Activated CD4-positive, alpha-beta T cell treated with anti-CD3 and anti-CD28 coated beads, Interleukin-2, amount 50 U/mL, for 16 hours (primary cell): ENCODE measurements at regions not wholly inside any gene's neighbourhood (a gene's known extent, or its start where the extent isn't known, plus 50 kb on each side); places are given as distances from the start of the nearest gene placed in this dataset.
A peak's percentile ranks its signal among the peaks of the same experiment; 100 is the strongest.
"Not testable (repeated sequence)": the region's sequence is repeated elsewhere in the genome, so short reads cannot be mapped to it uniquely, and the experiment has no call there.

Experiments
- DNase-seq: peaks from one replicate; pipeline ENCODE4 v3.0.0-alpha.2; 2020

DNA sequence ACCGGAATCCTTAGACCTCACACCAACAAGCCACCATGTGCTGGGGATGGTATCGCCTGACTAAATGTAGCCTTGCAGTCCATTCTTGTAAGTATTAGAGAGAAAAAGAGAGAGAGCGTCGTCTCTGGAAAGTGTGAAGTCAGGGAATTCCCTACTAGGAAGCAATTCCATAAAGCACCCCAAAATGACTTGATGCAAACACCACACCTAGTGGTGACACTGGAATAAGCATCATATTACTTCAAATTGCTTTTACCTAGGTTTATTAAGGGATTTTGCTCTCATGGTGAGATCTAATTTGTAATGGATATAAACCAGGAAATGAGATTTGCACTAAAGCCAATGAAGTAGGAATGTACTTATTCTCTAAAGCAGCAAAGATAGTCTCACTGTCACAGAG is 111.4 kb upstream of the METTL9 start:
- DNase-seq = peak; percentile 0

DNA sequence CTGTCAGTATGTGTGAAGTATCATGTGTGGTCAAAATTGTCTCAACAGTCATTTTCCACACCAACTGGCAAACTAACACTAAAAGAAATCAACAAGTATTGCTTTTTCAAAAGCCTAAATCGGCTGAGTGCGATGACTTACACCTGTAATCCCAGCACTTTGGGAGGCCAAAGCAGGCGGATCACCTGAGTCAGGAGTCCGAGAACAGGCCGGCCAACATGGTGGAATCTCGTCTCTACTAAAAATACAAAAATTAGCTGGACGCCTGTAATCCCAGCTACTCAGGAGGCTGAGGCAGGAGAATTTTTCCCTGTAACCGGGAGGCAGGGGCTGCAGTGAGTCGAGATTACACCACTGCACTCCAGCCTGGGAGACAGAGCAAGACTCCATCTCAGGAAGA is 100.3 kb upstream of the METTL9 start:
- DNase-seq = not testable (repeated sequence)

DNA sequence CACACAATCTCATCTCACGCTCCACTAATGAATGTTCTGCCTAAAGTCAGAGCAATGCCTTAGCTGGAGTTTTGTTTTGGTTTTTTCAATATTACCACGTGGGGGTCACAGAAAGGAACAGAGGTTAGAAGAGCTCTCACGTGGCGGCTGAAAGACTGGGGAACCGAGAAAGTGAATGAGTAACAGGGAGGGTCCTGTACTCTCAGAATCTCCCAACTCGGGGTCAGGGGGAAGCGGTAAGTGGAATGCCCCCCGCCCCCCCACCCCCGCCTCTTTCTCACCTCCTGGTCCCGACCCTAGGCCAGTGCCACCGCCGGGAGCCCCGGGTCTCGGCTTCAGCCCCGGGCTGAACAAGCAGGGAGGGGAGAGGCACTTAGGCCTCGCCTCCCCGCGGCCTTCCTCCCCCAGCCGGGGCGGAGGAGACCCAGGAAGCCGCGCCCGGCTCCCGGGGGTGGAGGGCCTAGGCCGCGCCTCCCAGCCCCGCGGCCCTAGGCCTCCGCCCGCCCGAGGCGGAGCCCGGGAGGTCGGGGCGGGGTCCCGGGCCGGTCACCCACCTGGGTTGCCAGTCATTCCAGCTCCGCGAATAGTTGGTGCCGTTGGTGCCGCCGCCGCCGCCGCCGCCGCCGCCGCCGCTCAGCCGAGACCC is 98.0 kb upstream of the METTL9 start:
- DNase-seq = peak; percentile 65

DNA sequence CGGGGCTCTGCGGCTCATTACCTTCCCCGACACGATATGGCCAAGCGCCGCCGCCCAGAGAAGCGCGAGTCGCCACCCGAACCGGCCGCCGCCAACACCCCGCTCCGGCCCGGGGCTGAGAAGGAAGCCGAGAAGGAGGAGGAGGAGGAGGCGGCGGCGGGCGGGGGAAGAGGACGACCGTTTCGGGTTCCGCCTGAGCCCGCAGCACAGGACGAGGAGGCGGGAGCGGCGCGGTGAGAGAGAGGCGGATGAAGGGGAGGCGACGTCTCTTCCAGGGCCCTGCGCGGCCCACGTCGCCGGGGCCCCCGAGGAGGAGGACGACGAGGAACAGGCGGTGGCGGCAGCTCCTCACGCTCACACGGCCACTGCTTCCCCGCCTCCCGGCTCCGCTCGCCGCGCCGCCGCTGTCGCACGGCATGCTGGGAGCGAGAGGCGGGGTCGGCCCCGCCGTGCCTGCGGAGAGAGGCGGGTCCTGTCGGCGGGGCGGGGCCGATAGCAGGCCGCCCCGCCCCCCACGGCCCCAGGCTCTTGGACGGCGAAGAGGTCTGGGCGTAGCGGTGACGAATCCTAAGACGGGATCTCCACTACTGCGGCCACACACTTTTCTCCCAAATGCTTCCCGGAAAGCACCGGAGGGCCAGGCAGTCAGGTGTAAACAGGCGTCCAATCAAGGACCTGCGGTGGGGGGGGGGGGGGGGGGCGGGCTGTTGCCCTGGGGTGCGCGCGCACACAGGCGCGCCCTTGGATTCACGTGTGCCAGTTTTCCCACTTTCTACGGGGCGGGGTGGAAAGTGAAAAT is 97.3 kb upstream of the METTL9 start:
- peak; percentile 96 for DNase-seq

DNA sequence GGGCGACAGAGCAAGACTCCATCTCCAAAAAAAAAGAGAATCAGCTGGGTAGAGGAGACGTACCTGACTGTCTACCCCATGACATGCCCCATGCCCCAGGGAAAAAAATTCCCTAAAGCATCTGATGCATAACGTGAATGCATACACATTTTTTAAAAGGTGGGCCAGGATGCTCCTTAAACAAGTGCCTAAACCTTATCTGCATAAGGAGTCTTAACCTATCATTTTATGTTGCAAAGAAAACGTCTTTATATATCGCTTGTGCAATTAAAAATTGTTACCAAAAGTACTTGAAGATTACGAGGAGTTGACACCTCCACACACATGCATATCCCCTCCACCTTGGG is 95.8 kb upstream of the METTL9 start:
- not testable (repeated sequence) for DNase-seq

DNA sequence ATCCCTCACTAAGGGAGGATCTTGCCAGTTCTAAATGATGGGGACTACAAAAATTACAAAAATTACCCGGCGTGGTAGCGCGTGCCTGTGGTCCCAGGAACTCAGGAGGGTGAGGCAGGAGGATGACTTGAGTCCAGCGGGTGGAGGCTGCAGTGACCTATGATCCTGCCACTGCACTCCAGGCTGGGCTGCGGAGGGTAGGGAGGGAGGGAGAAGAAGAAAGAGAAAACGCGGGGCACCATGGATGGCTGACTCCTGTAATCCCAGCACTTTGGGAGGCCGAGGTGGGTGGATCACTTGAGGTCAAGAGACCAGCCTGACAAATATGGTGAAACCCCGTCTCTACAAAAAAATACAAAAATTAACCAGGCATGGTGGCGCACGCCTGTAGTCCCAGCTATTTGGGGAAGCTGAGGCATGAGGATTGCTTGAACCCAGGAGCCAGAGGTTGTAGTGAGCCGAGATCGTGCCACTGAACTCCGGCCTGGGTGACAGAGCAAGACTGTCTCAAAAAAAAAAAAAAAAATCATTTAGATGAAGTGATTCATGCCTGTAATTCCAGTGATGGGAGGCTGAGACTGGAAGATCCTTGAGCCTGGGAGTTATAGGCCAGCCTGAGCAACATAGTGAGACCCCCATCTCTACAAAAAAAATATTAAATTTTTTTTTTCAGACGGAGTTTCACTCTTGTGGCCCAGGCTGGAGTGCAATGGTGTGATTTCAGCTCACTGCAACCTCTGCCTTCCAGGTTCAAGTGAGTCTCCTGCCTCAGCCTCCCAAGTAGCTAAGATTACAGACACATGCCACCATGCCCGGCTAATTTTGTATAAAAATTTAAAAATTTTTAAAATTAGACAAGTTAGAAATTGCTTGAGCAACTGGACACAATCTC is 95.2 kb upstream of the METTL9 start:
- not testable (repeated sequence) for DNase-seq

DNA sequence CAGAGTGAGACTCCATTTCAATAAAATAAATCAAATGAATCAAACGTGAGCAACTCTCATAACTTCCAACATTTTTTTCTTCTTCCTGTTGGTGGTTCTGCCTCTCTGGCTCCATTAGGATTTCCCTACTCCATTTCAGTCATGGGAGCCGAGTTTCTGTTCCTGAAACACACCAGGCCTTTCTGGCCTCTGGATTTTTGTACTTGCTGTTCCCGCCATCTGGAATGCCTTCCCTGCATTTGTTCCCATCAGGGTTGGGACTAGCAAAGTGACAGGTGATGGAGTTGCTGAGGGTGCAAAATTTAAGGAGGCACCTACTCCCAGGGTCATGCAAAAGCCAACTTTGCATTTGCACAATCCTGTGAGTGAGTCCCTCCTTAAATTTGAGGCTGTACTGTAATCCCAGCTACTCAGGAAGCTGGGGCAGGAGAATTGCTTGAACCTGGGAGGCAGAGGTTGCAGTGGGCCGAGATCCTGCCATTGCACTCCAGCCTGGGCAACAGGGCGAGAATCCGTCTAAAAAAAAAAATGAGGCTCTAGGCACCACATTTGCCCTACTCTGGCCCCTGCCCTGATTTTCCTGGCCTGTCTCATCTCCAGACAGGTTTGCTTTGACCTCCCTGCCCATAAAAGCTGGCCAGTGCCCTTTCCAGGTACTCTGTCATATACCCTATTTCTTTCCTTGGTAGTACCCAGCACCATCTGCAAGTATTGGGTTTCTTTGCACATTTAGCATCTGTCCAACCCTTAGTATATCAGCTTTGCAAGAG is 93.4 kb upstream of the METTL9 start:
- not testable (repeated sequence) for DNase-seq

DNA sequence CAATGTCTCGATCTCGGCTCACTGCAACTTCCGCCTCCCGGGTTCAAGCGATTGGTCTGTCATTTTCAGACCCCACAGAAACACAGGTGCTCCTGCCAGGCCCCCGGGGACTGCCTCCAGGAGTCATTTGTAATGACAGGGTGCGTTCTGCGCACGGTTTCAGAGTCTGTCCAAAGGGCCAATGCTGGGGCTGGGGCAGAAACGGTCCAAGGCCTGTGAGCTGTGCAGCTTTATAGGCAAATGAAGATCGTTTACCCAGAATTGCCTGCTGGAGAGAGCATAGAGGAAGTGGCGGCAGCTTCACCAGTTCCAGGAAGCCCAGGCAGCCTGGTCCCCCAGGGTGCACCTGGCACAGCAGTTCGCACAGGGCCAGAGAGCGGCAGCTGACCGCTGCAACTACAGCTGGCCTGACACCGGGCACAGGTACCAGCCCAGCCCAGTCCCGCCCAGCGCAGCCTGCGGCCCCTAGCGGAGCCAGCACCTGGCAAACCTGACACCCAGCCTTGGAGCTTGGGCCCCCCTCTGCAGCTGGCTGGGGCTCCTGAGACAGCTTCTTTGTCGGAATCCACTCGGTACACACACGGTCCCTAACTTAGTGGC is 92.4 kb upstream of the METTL9 start:
- peak; percentile 87 for DNase-seq

DNA sequence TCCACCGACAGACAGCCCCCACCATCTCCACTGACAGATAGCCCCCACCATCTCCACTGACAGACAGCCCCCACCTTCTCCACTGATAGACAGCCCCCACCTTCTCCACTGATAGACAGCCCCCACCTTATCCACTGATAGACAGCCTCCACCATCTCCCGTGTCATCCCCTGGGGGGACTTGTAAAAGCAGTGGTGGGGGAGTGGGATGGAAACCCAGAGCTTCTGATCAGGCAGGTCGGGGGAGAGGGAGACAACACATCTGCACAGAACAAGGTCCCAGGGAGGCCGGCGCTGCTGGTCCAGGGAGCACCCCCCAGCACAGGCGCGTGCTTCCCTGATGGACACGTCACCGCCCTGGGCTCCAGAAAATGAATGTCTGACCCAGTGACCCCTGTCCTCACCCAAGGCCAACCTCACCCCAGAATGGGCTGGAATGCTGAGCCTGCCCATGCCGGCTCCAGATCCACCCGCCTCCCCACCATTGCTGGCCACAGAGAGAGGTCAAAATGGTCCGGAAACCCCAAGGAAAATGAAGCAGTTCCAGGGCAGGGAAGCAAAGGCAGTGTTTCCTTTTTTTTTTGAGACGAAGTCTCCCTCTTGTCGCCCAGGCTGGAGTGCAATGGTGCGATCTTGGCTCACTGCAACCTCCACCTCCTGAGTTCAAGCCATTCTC is 91.6 kb upstream of the METTL9 start:
- not testable (repeated sequence) for DNase-seq

DNA sequence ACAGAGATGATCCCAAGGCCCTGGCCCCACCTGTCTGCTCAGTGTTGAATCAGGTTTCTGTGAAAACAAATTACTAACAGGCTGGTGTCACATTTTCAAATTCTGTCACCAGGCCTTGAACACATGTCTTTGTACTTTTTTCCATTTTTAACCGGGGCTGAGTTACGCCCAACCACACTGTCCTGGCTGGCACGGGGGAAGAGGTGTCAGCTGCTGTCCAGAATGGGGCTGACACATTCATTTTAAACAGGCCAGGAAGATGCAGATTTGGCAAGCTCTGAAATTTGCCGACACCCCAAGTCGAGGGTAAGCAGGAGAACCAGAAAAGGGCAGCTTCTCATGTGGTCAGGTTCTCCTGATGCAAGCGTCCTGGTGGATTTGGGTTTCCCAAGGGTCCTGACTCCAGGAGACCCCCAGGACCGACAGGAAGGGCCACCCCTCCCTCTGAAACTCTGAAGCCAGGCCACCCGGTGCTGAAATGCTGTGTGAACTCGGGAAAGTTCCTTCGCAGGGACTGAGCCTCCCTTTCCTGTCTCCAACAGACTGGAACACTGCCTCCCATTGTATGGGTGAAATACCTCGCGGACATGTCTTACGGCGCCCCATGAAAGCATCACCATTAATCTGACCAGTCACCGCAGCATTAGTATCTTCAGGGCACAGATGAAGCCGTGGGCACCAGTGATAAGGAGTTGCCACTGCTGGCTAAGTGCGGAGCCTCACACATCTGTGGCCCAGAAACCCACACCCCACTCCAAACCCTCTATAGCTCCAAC is 90.5 kb upstream of the METTL9 start:
- DNase-seq = peak; percentile 58

DNA sequence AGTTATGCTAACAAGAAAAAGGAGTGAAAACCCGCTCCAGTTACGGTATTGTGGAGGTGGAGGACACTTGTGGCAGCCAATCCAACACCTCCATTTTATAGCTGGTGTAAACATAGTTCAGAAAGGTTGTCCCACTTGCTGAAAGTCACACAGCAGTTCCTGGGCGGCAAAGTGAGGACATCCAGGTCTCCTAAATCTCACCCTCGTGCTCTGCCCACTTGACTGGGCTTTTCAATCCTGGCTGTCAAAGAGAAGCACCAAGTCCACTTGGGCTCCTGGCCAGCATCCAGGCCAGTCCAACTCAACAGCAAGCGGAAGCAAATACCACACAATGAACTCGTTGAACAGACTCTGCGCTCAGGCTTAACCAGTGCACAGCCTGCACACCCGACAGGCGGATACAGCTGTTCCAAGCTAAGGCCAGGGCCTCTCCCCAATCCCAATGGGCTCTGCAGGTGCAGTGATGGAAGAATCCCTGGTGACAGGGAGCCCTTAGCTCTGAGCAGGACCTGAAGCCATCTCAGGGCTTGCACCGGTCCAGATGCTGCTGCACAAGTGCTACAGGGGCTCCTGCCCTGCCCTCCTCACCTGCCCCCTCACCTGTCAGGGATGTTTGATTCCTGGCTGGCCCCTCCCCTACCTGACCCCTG is 89.8 kb upstream of the METTL9 start:
- not testable (repeated sequence) for DNase-seq

DNA sequence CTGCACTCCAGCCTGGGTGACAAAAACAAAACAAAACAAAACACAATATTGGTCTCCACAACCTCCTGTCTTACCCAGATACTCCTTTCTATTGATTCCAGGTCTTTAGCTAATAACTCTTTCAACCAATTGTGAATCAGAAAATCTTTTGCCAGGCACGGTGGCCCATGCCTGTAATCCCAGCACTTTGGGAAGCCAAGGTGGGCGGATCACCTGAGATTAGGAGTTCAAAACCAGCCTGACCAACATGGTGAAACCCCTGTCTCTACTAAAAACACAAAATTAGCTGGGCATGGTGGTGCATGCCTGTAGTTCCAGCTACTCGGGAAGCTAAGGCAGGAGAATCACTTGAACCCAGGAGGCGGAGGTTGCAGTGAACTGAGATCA is 88.5 kb upstream of the METTL9 start:
- DNase-seq = not testable (repeated sequence)

DNA sequence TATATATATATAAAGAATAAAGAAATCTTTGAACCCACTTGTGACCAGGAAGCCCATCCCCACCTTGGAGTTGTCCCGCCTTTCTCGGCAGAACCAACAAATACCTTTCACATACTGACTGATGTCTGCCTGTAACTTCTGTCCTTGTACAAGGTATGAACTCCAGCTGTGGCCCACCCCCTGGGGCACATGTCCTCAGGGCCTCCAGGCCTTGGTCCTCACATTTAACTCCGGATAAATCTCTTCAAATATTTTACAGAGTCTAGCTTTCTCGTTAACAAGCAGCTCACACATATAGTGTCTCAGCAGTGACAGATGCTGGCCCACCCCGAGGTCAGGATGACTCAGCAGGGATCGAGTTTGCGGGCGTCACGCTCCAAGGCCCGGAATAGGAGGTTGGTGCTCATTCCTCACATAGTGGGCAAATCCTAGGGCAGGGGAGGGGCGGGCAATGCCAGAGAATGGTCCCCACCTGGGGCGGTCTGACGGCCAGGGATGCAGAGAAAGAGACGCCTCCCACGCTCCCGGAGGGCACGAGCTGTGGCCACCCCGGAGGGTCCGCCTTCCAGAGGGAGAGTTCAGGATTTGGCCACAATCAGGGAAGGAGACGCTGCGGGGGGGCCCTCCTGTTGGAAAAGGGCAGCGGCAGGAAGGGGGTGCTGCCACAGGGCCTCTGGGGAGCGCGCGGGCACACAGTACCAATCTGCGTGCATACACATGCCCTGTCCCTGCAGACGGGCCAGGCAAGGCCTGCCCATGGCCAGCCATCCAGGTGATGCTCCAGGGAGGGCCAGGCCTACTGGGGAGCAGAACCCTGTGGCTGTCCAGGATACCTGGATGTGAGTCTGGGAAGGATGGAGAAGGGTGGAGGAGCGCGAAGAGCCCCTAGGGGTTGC is 87.8 kb upstream of the METTL9 start:
- not testable (repeated sequence) for DNase-seq

DNA sequence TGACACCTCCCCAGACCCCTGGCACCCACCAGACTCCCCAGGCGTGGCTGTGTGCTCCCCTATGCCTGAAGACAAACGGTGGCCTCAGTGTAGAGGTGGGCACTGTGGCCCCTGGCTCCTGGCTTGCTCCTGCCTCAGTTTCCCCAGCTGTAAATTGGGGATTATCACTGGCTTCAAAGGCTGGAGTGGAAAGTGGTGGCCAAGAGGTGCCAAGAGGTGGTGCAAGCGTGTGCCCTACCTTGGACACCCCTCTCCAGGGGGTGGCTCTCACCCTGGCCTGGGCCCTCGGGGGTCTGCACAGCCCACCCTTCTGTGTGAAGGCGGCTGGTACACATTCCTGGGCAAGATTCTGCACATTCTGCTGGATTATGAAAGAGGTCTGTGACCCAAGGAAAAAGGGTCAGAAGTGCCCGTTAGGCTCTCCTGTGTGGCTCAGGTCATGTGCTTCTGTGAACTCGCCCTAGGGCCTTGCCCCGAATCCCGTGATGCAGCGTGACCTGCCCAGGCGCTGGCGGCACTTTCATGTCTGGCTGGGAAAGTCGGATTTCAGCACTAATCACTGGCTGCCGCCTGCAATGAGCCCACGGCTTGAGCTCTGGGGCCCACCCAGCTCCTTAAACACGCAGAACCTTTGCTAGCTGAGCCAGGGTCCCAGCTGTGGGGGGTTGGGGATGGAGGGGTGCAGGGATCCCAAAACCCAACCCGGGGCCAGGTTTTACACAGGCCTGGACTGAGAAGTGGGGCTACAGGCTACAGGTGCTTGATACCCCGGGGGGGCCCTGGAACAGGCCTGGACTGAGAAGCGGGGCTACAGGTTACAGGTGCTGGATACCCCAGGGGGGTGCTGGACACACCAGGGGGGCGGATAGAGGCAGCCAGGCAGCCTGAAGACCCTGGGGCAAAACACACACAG is 86.8 kb upstream of the METTL9 start:
- not testable (repeated sequence) for DNase-seq

DNA sequence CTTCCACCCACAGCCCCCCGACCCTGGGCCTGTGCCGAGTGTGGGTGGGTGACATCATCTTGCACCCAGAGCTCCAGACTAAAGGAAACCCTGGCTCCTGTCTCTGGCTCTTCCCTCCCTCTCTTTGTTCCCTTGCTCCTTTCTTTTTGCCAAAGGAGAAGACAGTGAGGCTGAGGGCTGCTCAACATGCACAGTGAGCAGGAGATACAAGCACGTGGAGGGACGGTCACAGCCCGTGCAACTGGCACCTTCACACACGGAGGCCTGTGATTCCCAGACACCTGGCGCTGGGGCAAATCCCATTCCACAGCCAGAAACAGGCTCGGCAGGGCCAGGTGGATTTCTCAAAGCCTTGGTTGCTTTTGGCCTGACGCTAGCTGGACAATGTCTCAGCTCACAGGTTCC is 86.0 kb upstream of the METTL9 start:
- DNase-seq = not testable (repeated sequence)

DNA sequence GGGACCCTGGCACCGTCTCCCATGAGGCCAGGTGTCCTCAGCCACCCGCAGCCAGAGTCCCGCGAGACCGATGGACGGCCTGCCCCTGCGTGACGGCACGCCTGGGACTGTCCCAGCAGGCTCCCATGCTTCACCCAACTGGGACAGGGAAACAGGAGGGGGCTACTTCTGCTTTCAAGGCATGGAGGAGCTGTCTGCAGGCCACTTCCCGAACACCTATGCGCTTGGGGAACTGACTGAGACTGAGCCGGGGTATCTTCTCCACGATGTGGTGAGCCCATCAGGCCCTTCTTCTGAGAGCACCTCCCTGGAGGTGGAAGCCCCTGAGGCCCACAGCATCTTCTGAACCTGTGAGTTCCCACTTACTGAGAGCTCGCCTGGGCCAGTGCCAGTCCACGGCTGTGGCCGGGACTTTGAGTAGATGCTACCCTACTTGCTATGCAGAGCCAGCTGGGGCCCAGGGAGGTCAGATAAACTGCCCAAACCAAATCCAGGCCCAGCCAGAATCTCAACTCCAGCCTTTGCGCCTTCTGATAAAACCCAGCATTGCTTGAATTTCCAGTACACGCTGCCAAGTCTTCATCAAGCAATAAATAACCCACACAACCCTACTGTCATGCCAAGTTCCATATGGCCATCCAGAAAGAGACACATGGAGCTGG is 85.4 kb upstream of the METTL9 start:
- not testable (repeated sequence) for DNase-seq

DNA sequence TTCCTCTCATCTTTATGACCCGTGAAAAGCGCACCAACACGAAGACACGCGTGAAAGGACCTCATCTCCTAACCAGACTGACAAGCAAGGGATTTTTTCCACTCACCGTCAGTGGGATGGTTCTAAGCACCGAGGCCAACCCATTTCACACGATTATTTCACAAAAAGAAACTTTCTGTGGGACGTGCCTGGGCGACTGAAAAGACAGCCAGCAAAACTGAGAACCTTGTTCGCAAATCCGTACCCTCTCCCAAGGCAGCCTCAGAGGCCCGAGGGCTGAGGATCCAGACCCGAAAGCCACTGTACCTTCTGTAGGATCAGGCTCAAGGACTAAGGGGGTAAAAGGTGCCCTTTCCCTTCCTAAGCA is 84.9 kb upstream of the METTL9 start:
- not testable (repeated sequence) for DNase-seq

DNA sequence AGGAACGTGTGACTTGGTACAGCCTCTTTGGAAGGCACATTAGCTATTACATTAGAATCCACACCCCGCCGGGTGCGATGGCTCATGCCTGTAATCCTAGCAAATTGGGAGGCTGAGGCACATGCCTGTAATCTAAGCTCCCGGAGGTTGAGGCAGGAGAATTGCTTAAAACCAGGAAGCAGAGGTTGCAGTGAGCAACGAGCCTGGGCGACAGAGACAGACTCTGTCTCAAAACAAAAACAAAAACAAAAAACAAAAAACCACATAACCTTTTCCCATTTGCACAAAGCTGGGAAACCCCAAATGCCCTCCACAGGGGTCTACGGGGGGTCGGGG is 82.7 kb upstream of the METTL9 start:
- not testable (repeated sequence) for DNase-seq
